ENCODE measurements at regions not wholly inside any gene's neighbourhood (a gene's known extent, or its start where the extent isn't known, plus 50 kb on each side); places are given as distances from the start of the nearest gene placed in this dataset.

- DNase-seq (ENCODE audit: low read depth) = no peak
- H3K4me3 ChIP-seq (ENCODE audit: low read depth, low read length) = no peak overlapping the region
- no peak for TF ChIP-seq CTCF (IDR thresholded peaks at IDR 0.05; ENCODE audit: low read depth, low read length, missing control alignments)
- in situ Hi-C loops (cut with HindIII; ENCODE audit: low sequenced_read_pairs) = no loop called here
Measured at GRCh38 chr3:28768439-28768838, 419.8 kb upstream of the AZI2 start.

- in situ Hi-C loops (cut with HindIII; ENCODE audit: low sequenced_read_pairs) = no loop called here
- no peak overlapping the region for H3K4me3 ChIP-seq (ENCODE audit: low read depth, low read length)
- TF ChIP-seq CTCF (IDR thresholded peaks at IDR 0.05; ENCODE audit: low read depth, low read length, missing control alignments) = no peak
- DNase-seq (ENCODE audit: low read depth) = no peak
Measured at GRCh38 chr3:28777806-28778475, 429.3 kb upstream of the AZI2 start.

GRCh38 chr3:28780480-28780879 lies 431.9 kb upstream of the AZI2 start:
- TF ChIP-seq CTCF (IDR thresholded peaks at IDR 0.05; ENCODE audit: low read depth, low read length, missing control alignments) = no peak
- no peak overlapping the region for H3K4me3 ChIP-seq (ENCODE audit: low read depth, low read length)
- in situ Hi-C loops (cut with HindIII; ENCODE audit: low sequenced_read_pairs) = no loop called here
- DNase-seq (ENCODE audit: low read depth) = no peak

DNA sequence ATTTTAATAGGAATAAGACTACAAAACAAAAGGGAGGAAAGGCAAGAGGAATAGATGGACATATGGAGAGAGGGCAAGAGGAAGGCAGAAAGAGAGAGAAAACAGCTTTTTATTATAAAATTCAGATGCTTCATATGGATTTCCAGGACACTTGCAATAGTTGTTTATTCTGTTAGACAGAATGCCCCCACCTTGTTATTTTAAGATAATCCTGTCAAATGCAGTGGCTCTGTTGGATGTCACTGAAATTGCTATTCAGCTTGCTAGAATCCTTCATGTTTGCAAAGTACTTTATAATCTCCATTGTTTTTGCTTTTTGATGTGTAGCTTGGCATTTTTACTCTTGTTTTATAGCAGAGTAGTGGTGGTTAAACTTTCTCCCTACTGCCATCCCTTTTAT lies 432.4 kb upstream of the AZI2 start:
- no peak for DNase-seq (ENCODE audit: low read depth)
- no peak for TF ChIP-seq CTCF (IDR thresholded peaks at IDR 0.05; ENCODE audit: low read depth, low read length, missing control alignments)
- no peak overlapping the region for H3K4me3 ChIP-seq (ENCODE audit: low read depth, low read length)
- in situ Hi-C loops (cut with HindIII; ENCODE audit: low sequenced_read_pairs) = no loop called here

- no peak for DNase-seq (ENCODE audit: low read depth)
- no peak overlapping the region for H3K4me3 ChIP-seq (ENCODE audit: low read depth, low read length)
- no peak for TF ChIP-seq CTCF (IDR thresholded peaks at IDR 0.05; ENCODE audit: low read depth, low read length, missing control alignments)
- in situ Hi-C loops (cut with HindIII; ENCODE audit: low sequenced_read_pairs) = no loop called here
Measured at GRCh38 chr3:28786446-28786845, 437.8 kb upstream of the AZI2 start.

GRCh38 chr3:28788571-28788970 lies 439.9 kb upstream of the AZI2 start:
- TF ChIP-seq CTCF (IDR thresholded peaks at IDR 0.05; ENCODE audit: low read depth, low read length, missing control alignments) = no peak
- in situ Hi-C loops (cut with HindIII; ENCODE audit: low sequenced_read_pairs) = no loop called here
- no peak overlapping the region for H3K4me3 ChIP-seq (ENCODE audit: low read depth, low read length)
- no peak for DNase-seq (ENCODE audit: low read depth)
